GM21786 (cell line): ENCODE measurements at regions not wholly inside any gene's neighbourhood (a gene's known extent, or its start where the extent isn't known, plus 50 kb on each side); places are given as distances from the start of the nearest gene placed in this dataset.

Experiments
- ATAC-seq: cut with Tn5 transposase; IDR thresholded peaks from one replicate; pipeline ENCODE4 v1.9.1; 2021; ENCODE audit not compliant: unreplicated experiment

DNA sequence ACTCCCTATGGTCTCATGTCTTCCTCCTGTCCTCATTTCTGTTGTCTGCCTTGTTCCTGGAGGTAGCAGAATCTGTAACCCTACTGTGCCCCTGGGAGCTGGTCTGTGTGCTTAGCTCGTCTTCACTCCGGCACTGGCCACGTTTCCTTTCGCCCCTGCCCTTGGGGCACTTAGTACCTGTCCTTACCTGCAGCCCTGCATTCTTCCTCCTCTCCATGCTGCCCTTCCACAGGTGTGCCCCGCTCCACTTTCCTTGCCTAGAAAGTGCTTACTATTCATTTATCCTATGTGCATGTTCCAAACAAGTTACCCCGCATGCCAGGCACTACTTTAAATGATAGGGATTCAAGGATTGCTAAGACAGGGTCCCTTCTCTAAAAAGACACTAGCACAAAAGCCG lies 199.9 kb upstream of the ZMIZ1 start:
- no peak for ATAC-seq

DNA sequence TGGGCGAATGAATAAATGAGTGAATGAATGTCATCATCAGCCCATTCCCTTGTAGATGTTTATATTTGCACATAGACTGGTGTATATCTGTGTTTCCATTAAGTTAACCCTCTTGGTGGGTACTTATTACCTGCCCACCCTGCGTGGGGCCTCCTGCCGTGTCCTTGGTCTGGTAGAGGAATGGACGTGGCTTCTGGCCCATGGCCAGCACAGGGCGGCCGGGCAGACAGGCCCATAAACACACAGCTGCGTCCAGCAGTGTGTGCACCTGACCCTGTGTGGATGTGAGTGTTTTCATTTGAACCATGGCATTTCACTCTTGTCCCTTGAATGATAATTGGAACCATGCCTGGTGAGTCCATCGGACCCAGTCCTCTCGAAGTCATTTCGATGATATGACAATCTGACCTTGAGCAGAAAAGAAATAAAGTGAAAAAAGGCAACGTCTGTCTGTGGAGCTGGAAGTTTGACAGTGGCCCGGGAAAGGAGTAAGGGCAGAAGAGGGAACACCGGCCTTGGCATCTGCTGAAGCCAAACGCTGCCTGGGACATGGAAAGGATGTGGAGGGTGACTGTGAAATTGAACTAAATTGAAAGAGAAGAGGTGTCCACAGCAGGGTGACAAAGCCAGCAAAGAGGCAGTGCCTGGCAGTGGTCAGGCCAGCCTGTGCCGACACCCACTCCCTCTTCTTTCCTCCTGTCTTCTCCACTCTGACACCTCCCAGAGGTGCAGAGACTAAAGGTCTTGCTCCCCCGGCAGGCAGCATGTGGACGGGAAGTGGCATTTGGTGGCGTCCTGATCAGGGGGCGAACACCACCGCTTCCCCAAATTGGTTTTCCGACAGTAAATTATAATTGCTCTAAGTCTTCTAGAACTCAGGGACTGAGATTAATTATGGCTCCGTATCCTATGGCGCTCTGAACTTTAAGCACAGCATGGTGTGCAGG lies 199.0 kb upstream of the ZMIZ1 start:
- no peak for ATAC-seq

DNA sequence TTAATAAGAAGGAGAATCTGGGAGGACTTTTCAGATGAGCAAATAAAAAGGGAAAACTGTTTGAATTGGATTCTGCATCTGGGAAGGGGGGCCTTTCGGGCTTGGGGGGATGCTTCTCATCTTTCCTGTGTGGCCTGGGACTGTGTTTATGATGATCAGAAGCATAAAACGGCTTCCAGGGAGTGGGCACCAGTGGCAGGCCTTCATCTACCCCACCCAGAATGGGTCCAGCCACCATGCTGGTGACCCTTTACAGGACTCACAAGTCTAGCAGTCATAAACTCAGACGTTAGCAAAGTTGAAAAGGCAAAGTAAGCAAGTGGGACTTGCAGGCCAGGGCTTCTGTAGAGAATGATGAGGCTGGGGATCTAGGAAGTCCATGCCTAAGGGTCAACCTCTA lies 198.3 kb upstream of the ZMIZ1 start:
- ATAC-seq: no peak

GRCh38 chr10:78871796-78872195 lies 197.0 kb upstream of the ZMIZ1 start:
- no peak for ATAC-seq

GRCh38 chr10:78873413-78873812 lies 195.4 kb upstream of the ZMIZ1 start:
- no peak for ATAC-seq

DNA sequence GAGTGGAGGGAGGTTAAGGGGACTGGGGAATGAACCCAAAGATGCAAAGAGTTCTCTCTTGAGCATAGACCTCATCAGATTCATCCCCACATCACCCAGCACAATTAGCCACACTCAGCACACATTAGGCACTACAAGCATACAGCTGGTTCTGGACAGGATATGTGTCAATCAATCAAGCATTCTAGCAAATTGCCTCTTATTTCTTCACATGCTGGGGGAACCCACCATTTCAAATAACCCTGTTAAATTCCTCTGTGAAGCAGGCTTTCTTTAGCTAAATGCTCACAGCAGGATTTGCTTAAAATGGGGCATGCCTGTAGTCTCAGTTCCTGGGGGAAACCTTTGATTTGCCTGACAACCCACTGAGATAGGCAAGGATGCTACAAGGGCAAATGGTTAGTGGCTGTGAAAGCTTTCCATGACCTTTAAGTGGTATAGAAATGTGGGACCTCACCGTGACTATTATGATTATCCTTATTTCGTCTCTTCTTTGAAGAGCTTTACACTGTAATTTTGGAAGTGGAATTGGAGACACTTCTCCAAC lies 193.4 kb upstream of the ZMIZ1 start:
- ATAC-seq: no peak

GRCh38 chr10:78875932-78876331 lies 192.8 kb upstream of the ZMIZ1 start:
- ATAC-seq: no peak

DNA sequence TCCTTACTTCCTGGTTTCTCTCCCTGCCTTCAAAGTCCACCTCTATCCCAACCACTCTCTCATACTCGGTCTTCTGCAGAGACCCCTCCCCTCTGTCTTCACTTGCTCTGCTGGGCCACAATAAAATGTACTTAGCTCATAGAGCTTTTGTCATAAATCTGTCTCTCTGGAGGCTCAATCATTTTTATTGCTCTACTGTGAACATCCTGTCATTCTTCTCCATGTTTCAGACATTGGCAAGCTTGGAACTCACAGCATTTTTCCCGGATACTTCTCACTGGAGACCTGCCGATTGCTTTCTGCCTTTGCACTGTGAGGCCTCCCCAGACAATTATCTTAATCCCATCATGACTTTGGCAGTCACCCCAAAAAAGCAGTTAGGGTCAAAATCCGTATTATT lies 192.3 kb upstream of the ZMIZ1 start:
- ATAC-seq: no peak

GRCh38 chr10:78879621-78880020 lies 189.1 kb upstream of the ZMIZ1 start:
- no peak for ATAC-seq

DNA sequence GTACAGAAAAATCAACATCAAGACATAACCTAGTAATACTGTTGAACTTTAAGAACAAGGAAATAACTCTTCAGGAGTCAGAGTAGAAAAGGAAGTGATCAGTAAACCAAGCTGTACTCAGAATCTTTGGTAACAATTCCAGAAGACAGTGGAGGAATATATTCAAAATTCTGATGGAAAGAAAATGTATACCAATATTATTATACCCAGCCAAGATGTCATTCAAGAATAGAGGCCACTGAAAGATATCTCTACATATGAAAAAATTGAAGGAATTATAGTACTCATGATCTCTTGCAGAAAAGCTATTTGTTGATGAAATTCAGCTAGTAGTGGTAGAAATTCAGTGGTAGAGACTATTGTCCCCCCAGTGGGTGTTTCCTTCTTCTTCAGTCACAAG lies 182.6 kb upstream of the ZMIZ1 start:
- no peak for ATAC-seq

DNA sequence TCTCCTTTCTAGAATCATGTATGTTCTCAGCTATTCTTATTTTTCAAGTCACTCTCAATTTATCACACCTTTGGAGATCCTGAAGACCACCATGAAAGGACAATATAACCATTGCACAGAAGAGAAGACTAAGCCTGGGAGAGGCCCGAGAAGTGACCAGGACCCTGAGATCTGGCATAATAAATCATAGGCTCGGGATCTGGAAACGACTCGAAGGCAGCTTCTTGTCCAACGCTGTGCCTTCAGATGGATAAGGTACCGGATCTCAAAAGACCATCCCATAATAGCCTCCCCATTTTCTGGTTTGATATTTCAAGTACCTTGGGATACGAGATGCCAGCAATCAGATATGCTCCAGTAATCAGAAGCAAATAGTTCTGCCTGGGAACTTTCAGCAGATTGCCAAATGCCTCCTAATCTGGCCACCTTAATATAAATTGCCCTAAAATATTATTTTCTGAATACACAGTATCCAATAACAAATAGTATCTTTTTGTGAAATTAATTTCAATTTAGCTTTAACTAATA lies 179.2 kb upstream of the ZMIZ1 start:
- ATAC-seq: no peak

- no peak for ATAC-seq
These were observed 178.3 kb upstream of the ZMIZ1 start for GRCh38 chr10:78890506-78890905.

DNA sequence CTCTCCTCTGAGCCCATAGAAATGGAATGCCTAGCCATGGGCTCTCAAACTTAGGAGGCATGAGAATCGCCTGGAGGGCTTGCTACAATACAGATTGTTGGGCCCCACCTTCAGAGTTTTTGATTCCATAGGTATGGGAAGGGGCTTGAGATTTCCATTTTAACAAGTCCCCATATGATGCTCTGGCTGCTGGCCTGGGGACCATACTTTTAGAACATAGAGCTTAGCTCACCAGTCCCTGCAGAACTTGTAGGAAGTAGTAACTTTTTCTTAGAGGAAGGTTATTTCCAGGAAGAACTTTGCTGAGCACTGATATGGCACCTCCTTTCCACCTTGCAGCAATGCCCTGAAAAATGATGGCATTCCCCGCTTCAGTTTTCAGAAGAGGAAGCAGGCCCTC lies 177.0 kb upstream of the ZMIZ1 start:
- ATAC-seq: no peak

DNA sequence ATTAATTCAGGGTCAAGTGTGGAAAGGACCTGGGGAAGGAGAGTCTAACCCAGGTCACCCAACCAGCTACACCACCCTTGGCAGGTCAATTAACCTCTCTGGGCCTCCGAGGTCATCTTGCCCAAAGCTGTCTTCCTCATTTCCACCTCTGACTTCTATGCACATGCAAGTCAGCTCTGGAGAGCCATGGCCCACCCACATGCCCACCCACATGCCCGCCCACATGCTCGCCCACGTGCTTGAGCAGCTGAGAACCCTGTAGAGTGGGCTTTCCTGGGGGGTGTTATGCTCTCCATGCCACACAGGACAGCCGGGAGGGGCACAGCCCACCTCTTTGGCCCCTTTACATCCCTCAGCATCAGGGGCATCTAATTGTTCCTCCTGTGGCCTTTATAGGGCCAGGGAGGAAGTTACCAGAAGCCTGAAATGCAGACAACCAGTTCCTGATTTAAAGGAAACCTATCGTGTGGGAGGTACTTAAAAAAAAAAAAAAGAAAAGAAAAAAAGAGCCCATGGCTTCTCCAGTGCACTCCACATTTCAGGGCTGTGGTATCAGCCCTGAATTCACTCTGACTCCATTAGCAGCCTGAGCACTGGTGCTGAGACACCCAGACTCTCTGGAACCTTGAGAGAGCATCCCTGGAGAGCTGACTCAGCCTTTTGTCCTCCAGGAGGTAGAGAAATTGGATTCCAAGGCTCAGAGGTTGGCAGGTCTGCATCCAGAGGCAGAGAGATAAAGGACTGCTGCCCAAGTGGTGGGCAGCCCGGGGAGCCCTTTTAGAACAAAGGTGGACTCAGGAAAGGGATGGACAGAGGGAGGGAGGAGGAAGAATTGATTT lies 176.2 kb upstream of the ZMIZ1 start:
- no peak for ATAC-seq

GRCh38 chr10:78893217-78893616 lies 175.5 kb upstream of the ZMIZ1 start:
- no peak for ATAC-seq

DNA sequence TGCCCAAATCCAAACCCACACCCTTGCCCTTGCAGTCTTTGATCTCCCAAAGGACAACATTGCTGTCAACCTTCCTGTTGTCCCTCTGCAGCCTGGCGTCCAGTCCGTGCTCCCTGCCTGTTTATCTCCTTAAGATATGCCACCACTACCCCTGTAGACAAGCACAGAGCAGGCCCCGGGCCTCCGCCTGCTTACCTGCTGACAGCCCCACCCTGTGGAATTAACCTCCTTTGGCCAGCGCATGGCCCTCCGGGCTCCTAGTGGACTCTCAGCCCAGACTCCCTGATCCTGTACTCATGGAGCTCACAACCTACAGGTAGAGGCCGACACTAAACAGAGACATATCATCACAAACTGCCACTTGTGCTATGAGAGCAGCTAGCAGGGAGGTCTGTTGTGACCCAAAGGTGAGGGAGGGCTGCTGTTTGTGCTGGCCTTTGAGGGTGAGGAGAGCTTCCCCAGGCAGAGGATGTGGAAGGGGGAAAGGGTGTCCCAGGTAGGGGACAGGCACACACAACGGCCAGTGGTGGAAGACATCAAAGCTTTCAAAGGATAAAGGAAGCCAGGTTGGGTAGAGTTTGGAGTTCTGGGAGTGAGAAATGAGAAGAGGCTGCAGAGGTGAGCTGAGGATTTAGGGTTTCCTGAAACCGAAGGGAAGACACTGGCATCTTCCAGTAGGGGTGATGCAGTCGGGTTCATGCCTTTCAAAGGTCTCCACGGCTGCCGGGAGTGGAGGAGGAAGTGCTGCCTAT lies 174.5 kb upstream of the ZMIZ1 start:
- ATAC-seq: no peak

DNA sequence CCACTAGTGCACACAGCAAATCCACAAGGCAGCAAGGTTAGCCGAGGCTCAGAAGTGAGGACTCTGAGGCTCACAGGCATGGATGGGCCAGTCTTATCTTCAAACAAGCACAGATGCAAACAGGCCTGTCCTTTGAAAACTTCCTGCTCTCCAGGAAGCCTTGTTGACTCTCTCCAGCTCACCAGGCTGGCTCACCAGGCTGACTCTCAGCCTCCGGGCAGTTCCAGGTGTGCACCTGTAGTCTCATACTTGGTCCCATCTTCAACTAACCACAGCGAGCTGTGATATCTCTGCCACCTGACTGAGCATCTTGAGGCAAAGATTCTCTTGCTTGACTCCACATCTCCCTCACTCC lies 173.9 kb upstream of the ZMIZ1 start:
- ATAC-seq: no peak

DNA sequence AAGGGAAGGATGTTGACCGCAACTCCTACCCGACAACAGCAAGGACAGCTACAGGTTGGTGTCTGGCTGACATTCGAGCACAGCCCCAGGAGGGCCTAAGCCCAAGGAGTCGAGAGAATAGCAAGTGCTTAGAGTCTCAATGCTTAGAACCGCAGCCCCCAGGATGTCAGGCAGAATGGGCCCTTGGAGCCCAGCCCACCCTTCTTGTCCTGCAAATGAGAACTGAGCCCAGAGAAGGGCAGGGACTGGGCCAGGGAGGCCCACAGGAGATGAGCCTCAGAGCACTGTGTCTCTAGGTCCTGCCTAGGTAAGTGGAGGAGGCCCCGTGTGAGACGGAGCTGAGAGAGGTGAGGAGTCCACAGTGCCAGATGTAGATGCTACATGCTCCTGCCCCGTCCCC lies 173.3 kb upstream of the ZMIZ1 start:
- no peak for ATAC-seq

GRCh38 chr10:78896159-78896928 lies 172.4 kb upstream of the ZMIZ1 start:
- ATAC-seq: no peak
